HUDEP-2 (cell line): ENCODE measurements at regions not wholly inside any gene's neighbourhood (a gene's known extent, or its start where the extent isn't known, plus 50 kb on each side); places are given as distances from the start of the nearest gene placed in this dataset.

Source experiments
- DNase-seq, 76 experiments: peaks; one replicate each; lab custom pipeline; 2025; ENCODE audit not compliant: unreplicated experiment in 76 of 76; lab: John Stamatoyannopoulos, UW

GRCh38 chr15:62756326-62756994 is 286.1 kb upstream of the TPM1 start:
- DNase-seq: no peak

- no peak for DNase-seq
Measured at GRCh38 chr15:62756995-62757360, 285.6 kb upstream of the TPM1 start.

GRCh38 chr15:62757535-62757934 is 285.0 kb upstream of the TPM1 start:
- no peak for DNase-seq

- DNase-seq: no peak
Measured at GRCh38 chr15:62758126-62758951, 284.2 kb upstream of the TPM1 start.

- no peak for DNase-seq
Measured at GRCh38 chr15:62758952-62759349, 283.6 kb upstream of the TPM1 start.

GRCh38 chr15:62760538-62760937 is 282.0 kb upstream of the TPM1 start:
- DNase-seq: no peak

GRCh38 chr15:62765916-62766315 is 276.6 kb upstream of the TPM1 start:
- no peak for DNase-seq

GRCh38 chr15:62766599-62766998 is 275.9 kb upstream of the TPM1 start:
- DNase-seq: no peak

- no peak for DNase-seq
Measured at GRCh38 chr15:62769604-62770003, 272.9 kb upstream of the TPM1 start.

GRCh38 chr15:62770111-62770660 is 272.4 kb upstream of the TPM1 start:
- DNase-seq: no peak

GRCh38 chr15:62770752-62771151 is 271.8 kb upstream of the TPM1 start:
- DNase-seq: no peak

GRCh38 chr15:62771234-62771633 is 271.3 kb upstream of the TPM1 start:
- DNase-seq: no peak

GRCh38 chr15:62773369-62774165 is 269.0 kb upstream of the TPM1 start:
- no peak for DNase-seq

- DNase-seq: no peak
Measured at GRCh38 chr15:62775932-62776331, 266.6 kb upstream of the TPM1 start.

- no peak for DNase-seq
Measured at GRCh38 chr15:62777671-62778070, 264.9 kb upstream of the TPM1 start.

- DNase-seq: no peak
Measured at GRCh38 chr15:62779036-62779770, 263.3 kb upstream of the TPM1 start.

GRCh38 chr15:62779899-62780298 is 262.6 kb upstream of the TPM1 start:
- DNase-seq: no peak

- DNase-seq: no peak
Measured at GRCh38 chr15:62781081-62781497, 261.5 kb upstream of the TPM1 start.

- peak in 34 of 76 experiments; percentile 1 to 55 (median 11) for DNase-seq
Measured at GRCh38 chr15:62782071-62782841, 260.3 kb upstream of the TPM1 start.

GRCh38 chr15:62782896-62783295 is 259.7 kb upstream of the TPM1 start:
- no peak for DNase-seq
